ENCODE measurements at regions not wholly inside any gene's neighbourhood (a gene's known extent, or its start where the extent isn't known, plus 50 kb on each side); places are given as distances from the start of the nearest gene placed in this dataset.

GRCh38 chr13:40485611-40486517, 180.6 kb downstream of the FOXO1 start:
- H3K27ac ChIP-seq, result no peak overlapping the region
- POLR2A ChIA-PET (ENCODE audit: low non-redundant PET), result interaction anchor here (0.6 kb wide), 1 partner anchor 10 kb away, joined by 3 read pairs; no protein-coding TSS in a partner anchor
- CTCF ChIA-PET, result interaction anchor here (0.5 kb wide), 1 partner anchor 793 kb away, joined by 4 read pairs; no protein-coding TSS in a partner anchor
- DNase-seq (ENCODE audit: low spot score), result no peak
- TF ChIP-seq CTCF (conservative IDR thresholded peaks at IDR 0.05; ENCODE audit: low read depth), result no peak

GRCh38 chr13:40486518-40487163, 179.8 kb downstream of the FOXO1 start:
- no peak overlapping the region for H3K27ac ChIP-seq
- ChIA-PET CTCF (no interaction called here), POLR2A (ENCODE audit: low non-redundant PET) (no interaction called here)
- no peak for DNase-seq (ENCODE audit: low spot score)
- no peak for TF ChIP-seq CTCF (conservative IDR thresholded peaks at IDR 0.05; ENCODE audit: low read depth)

GRCh38 chr13:40488869-40489391, 177.5 kb downstream of the FOXO1 start:
- ChIA-PET CTCF (interaction anchor here (0.5 kb wide), 1 partner anchor 175 kb away, joined by 7 read pairs; no protein-coding TSS in a partner anchor), POLR2A (ENCODE audit: low non-redundant PET) (no interaction called here)
- no peak for DNase-seq (ENCODE audit: low spot score)
- no peak for TF ChIP-seq CTCF (conservative IDR thresholded peaks at IDR 0.05; ENCODE audit: low read depth)
- no peak overlapping the region for H3K27ac ChIP-seq

- no peak for TF ChIP-seq CTCF (conservative IDR thresholded peaks at IDR 0.05; ENCODE audit: low read depth)
- ChIA-PET POLR2A (ENCODE audit: low non-redundant PET) (no interaction called here), CTCF (interaction anchor here (0.6 kb wide), 1 partner anchor 16 kb away, joined by 4 read pairs; no protein-coding TSS in a partner anchor)
- DNase-seq (ENCODE audit: low spot score), result no peak
- no peak overlapping the region for H3K27ac ChIP-seq
Observed at GRCh38 chr13:40490086-40490758, 176.2 kb downstream of the FOXO1 start.

- H3K27ac ChIP-seq, result no peak overlapping the region
- ChIA-PET CTCF (no interaction called here), POLR2A (ENCODE audit: low non-redundant PET) (no interaction called here)
- no peak for DNase-seq (ENCODE audit: low spot score)
- TF ChIP-seq CTCF (conservative IDR thresholded peaks at IDR 0.05; ENCODE audit: low read depth), result no peak
Observed at GRCh38 chr13:40492511-40492910, 173.9 kb downstream of the FOXO1 start.

- TF ChIP-seq CTCF (conservative IDR thresholded peaks at IDR 0.05; ENCODE audit: low read depth), result no peak
- H3K27ac ChIP-seq, result no peak overlapping the region
Observed at GRCh38 chr13:40494513-40494912, 171.9 kb downstream of the FOXO1 start.

More at GRCh38 chr13:40494513-40494912, 171.9 kb downstream of the FOXO1 start:
- DNase-seq (ENCODE audit: low spot score), result no peak
- ChIA-PET POLR2A (ENCODE audit: low non-redundant PET) (interaction anchor here (0.6 kb wide), 1 partner anchor 170 kb away, joined by 3 read pairs; no protein-coding TSS in a partner anchor), CTCF (interaction anchor here (0.6 kb wide), 2 partner anchors 93 to 318 kb away, joined by 3 to 4 read pairs; no protein-coding TSS in a partner anchor)

All from RWPE1 (cell line).